ENCODE measurements at regions not wholly inside any gene's neighbourhood (a gene's known extent, or its start where the extent isn't known, plus 50 kb on each side); places are given as distances from the start of the nearest gene placed in this dataset.

- no peak for TF ChIP-seq CTCF (IDR thresholded peaks at IDR 0.05; ENCODE audit: low read depth, low read length, missing input control)
- no peak for TF ChIP-seq YY1 (IDR thresholded peaks at IDR 0.05)
- TF ChIP-seq FOXA1 (IDR thresholded peaks at IDR 0.05): no peak
- no peak for TF ChIP-seq HNF4G (IDR thresholded peaks at IDR 0.05)
- TF ChIP-seq SP1 (IDR thresholded peaks at IDR 0.05): no peak
Observed at GRCh38 chr5:60445921-60446320, 254.0 kb downstream of the DEPDC1B start (continued).

DNA sequence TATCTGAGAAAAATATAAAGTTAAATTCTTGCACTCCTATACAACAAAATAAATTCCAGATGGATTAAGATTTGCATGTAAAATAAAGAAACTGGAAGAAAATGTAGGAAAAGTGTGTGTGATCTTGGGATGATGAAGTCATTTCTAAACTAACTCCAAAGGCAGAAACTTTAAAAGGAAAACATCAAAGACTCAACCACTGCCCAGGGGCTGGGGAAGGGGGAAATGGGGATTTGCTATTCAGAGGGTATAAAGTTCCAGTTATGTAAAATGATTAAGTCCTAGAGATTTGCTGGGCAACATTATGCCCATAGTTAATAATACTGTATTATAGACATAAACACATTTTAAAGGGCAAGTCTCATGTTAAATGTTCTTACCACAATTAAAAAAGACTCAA lies 254.5 kb downstream of the DEPDC1B start:
- DNase-seq (ENCODE audit: low spot score): no peak
- no peaks in the 10 kb centered on the region for H3K4me1 ChIP-seq (ENCODE audit: control insufficient read depth in 4 of 4, insufficient read depth in 4 of 4, low read length in 3 of 4)
- TF ChIP-seq TAF1 (conservative IDR thresholded peaks at IDR 0.05) (no peak), GABPA (IDR thresholded peaks at IDR 0.05 in 1 of 2, conservative IDR thresholded peaks at IDR 0.05 in 1 of 2) (no peak)
- no peaks in the 10 kb centered on the region for H3K27me3 ChIP-seq (ENCODE audit: control insufficient read depth in 4 of 4, insufficient read depth in 4 of 4, low read length in 3 of 4)
- H3K9me3 ChIP-seq (ENCODE audit: control insufficient read depth in 4 of 4, low read length in 3 of 4): no peaks in the 10 kb centered on the region
- H3K9ac ChIP-seq (ENCODE audit: low read depth in 1 of 2, low read length in 2 of 2): no peak overlapping the region
- H3K36me3 ChIP-seq (ENCODE audit: control insufficient read depth in 4 of 4, insufficient read depth in 3 of 4, low read depth in 1 of 4, low read length in 3 of 4): no peaks in the 10 kb centered on the region
- no peak overlapping the region for H3K4me3 ChIP-seq (ENCODE audit: low read depth in 1 of 3, low read length in 3 of 3)
- H3K27ac ChIP-seq (ENCODE audit: low read depth in 1 of 2, low read length in 2 of 2): no peak overlapping the region

DNA sequence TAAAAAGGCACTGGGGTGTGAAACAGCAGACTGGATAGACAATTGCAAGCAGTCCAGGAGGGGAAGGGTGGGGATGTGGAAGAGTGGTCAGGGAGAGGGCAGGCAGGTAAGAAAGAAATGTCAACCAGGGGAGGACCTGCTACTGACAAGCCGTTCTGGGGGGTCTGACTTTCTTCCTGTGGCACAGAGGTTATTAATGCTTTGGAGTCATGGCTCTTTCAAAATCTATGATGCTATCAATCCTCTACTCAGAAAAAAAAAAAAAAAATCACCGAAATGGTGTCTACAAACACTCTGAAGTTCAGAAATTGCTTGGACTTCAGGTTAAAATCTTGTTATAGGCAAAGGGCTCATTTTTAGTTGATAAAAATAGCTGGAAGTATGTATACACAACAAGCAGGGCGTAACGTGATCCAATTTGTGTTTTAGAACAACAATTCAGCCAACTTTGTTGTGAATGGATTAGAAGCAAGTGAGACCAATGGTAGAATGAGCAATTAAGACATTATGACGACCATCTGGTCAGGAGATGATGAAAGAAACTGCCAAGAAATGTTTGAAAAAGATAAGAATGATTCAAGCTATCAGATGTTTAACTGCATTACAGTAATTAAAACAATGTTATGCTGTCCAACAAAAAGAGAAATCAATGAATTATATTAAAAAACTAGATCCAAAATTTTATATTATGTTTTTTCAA lies 255.2 kb downstream of the DEPDC1B start:
- no peak overlapping the region for H3K27ac ChIP-seq (ENCODE audit: low read depth in 1 of 2, low read length in 2 of 2)
- no peaks in the 10 kb centered on the region for H3K4me1 ChIP-seq (ENCODE audit: control insufficient read depth in 4 of 4, insufficient read depth in 4 of 4, low read length in 3 of 4)
- DNase-seq (ENCODE audit: low spot score): no peak
- H3K36me3 ChIP-seq (ENCODE audit: control insufficient read depth in 4 of 4, insufficient read depth in 3 of 4, low read depth in 1 of 4, low read length in 3 of 4): no peaks in the 10 kb centered on the region
- no peaks in the 10 kb centered on the region for H3K27me3 ChIP-seq (ENCODE audit: control insufficient read depth in 4 of 4, insufficient read depth in 4 of 4, low read length in 3 of 4)
- TF ChIP-seq CTCF (IDR thresholded peaks at IDR 0.05; ENCODE audit: low read depth, low read length, missing input control) (no peak), GABPA (IDR thresholded peaks at IDR 0.05 in 1 of 2, conservative IDR thresholded peaks at IDR 0.05 in 1 of 2) (no peak), HNF4G (IDR thresholded peaks at IDR 0.05) (no peak), REST (IDR thresholded peaks at IDR 0.05) (no peak), FOXA1 (IDR thresholded peaks at IDR 0.05) (no peak), EGR1 (IDR thresholded peaks at IDR 0.05; ENCODE audit: low read depth in 2 of 2) (no peak), YY1 (IDR thresholded peaks at IDR 0.05) (no peak)
- TF ChIP-seq, protein P1, sequence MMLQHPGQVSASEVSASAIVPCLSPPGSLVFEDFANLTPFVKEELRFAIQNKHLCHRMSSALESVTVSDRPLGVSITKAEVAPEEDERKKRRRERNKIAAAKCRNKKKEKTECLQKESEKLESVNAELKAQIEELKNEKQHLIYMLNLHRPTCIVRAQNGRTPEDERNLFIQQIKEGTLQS (IDR thresholded peaks at IDR 0.05): no peak
- H3K9me3 ChIP-seq (ENCODE audit: control insufficient read depth in 4 of 4, low read length in 3 of 4): no peaks in the 10 kb centered on the region
- no peak overlapping the region for H3K4me3 ChIP-seq (ENCODE audit: low read depth in 1 of 3, low read length in 3 of 3)
- no peak overlapping the region for H3K9ac ChIP-seq (ENCODE audit: low read depth in 1 of 2, low read length in 2 of 2)
- 67% methylated on average over 5 of the region's 5 CpGs for WGBS

Data from liver (tissue), 8 donors.